ENCODE measurements at regions not wholly inside any gene's neighbourhood (a gene's known extent, or its start where the extent isn't known, plus 50 kb on each side); places are given as distances from the start of the nearest gene placed in this dataset.

DNA sequence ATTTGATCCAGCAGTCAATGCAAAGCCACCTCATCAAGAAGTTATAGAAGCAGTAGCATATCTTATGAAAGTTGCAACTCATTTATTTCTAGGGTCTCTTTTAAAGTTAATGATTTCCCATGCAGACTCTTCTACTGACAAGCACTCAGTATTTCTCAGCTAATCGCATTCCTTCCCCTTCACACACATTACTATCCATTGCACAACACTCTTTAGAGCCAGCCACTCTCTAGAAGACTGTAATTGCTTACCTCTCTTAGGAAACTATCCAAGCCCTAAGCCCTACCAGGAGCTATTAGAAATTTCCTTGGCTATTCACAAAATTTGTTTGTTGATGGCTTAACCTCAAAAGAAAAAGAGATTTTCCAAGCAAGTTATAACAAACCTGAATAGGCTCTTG lies 106.0 kb downstream of the ADAMTS1 start:
- DNase-seq: no peak

DNA sequence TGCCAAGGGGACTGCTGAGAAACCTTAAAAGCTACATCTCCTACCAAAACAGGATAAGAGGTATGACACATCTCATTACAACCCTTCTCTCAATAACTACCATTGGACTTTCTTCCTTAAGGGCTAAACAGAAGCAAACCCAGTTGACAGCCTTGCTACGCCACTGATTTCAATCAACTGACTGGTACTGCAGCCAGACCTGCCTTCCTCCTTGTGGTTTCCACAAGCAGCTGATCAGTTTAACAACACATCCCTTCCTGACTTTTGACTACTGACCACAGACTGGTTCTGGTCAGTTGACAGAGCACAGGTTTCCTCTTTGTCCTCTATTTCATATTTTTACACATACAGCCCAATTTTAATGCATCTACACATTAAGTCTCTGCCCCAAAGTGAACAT lies 108.8 kb downstream of the ADAMTS1 start:
- DNase-seq: no peak

DNA sequence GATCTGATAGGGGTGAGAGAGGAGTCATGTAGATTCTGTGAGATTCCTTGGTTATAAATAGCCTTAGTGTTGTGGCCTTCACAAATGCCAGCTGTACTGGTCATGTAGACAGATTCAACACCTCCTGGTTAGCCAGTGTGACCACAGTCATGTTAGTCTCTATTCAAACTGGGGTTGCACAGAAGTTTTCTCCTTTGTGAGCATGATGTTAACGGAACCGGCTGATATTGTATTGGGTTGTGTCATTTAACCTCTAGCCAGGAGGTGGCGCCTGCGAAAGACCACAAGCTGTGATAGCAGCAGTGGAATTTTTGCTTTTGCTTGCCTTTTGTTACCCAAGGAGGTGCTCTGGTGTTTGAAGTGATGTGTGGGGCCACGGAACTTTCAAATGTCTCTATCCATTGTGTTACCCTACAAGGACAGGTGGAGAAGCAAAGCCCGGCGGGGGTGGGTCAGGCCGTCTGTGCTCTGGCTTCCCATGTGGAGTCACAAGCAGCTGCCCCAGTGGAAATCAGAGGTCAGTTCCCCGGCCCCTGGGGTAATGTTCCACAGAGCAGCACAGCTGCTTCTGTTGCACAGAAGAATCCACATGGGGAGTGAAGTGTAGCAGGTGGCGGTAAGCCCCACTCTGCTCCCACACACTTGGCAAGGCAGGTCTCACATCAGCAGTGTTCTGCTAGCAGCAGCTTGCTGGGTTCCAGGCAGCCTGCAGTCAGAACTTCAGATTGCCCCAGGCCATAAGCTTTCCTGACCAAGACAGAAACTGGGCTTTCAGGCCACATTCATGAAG lies 112.6 kb downstream of the ADAMTS1 start:
- DNase-seq: peak; percentile 9

DNA sequence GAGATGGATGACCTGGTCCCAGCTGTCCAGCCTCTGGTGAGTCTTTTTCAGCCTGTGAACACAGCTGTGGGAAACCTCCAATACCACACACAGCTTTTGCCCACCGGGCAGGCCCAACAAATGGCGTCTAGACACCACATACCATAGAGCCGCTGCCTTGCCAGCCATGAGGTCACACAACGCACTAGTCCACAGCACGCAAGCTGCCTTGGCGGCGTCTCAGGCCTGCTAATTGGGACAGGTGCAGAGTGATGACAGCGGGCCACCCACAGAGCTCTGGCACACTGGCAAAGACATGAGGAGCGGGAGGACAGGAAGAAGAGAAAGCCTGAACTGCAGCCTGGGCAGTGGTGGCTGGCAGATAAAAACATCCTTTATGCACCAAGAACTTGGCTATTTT lies 125.5 kb downstream of the ADAMTS1 start:
- peak; percentile 55 for DNase-seq

DNA sequence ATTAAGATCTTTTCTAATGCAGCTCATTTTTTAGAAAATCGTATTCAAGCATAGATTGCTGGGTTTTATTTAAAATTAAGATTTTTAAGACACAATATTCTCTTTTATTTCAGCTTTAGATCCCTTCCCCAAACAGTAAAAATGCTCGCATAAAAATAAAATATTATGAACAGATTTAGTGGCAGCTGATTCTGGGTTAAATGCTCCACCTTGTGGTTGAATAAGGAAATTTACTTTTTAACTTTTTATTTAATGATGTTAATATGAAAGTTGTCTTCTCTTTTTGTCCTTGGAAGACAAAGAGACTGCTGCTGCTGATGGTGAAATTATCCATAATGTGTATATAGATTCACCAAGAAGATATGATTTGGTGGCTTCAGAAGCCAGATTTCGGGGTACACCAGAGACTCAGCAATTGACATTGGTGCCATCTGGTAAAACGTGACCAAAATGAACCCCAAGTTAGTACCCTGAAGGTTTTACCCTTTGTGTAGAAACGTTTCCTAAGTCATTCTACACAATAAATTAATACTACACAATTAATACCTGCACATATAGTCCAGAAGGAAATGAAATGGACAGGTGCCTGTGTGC lies 128.0 kb downstream of the ADAMTS1 start:
- DNase-seq: no peak

DNA sequence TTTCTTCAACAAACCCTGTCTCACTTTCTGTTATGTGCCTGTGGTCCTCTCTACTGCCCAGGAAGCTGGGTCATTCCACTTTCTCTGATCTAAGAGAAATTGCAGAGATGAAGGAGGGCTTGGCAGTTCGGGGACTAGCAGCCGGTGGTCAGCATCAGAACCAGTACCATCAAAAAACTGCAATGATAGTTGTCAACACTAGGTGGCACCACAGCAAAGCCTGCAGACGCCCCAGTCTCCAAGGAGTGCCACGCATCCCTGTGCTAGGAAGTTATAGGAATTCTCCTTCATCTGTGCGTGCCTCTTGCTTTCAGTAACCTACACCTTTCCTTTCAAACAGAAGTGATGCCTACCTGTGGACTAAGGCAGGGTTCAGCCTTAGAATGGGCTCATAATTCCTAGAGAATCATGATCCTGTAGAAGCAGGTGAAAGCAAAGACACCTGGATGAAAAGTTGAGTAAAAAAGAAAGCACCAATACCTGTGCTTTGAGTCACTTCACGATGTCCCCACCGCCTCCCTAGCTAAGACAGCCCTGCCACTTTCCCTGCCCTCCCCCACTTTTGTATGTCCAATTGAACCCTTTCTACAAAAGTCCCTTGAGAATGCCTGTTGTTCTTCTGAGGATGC lies 129.2 kb downstream of the ADAMTS1 start:
- peak; percentile 16 for DNase-seq

DNA sequence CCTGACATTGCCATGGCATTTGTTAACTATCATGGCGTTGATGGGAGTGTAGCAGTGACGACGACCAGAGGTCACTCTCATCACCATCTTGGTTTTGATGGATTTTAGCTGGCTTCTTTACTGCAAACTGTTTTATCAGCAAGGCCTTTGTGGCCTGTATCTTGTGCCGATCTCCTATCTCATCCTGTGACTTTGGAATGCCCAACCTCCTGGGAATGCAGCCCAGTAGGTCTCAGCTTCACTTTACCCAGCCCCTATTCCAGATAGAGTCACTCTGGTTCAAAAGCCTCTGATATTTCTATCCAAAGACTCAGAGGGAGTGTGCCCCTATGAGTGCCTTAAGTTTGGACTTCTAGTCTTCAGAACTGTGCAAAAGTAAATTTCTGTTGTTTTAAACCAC lies 130.1 kb downstream of the ADAMTS1 start:
- no peak for DNase-seq

DNA sequence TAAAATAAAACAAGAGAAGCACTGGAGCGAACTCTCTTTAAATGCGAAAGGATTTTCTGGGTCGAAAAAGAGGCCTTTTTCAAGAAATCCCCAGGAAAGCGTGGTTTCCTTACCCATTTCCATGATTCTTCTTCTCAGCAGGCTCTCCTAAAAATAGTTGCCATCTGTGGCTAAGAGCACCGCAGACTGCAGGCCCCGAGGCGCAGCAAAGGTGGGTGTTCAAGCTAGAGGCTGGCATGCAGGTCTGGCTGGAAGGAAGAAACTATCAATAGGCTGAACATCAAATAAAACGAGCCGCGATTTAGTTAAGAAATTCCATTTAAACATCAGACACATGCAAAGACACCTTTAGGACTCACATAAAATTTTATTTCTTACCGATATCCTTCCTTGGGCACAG lies 135.1 kb downstream of the ADAMTS1 start:
- no peak for DNase-seq

DNA sequence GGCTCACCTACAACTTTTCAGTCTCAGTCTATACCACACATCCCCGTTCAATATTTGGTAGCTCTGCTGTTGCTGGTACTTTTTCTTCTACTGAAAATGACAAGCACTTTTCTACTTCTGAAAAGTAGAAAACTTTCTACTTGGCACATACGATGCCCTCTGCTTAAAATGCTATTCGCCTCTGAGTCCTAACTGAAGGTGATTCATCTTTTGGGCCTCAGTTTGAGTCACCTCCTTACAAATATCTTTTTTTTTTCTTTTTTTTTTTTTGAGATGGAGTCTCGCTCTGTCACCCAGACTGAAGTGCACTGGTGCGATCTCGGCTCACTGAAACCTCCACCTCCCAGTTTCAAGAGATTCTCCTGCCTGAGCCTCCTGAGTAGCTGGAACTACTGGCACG lies 136.0 kb upstream of the CYYR1 start:
- DNase-seq: no peak

DNA sequence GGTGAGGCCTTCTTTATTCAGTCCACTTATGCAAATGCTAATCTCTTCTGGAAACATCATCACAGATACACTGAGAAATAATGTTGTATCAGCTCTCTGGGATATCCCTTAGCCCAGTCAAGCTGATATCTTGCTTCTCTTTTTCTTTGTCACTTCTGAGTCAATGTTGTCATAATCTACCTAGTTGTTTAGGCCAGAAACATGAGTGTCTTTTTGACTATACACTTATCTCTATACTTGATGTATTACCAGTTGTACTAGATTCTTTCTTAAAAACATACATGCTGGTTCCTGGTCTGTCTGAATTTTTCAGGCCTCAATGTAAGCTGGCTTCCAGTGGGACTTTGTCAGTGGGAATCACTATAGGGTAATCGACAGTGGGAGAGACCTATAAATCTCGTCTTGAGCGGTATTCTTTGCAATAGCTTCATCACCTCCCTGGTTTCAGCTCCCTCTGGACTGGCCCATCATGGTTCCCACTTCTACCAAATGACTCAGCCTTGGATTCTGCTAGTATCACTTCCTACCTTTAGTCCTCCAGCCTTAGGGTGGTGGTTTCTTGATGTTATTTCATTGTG lies 135.2 kb upstream of the CYYR1 start:
- DNase-seq: no peak

DNA sequence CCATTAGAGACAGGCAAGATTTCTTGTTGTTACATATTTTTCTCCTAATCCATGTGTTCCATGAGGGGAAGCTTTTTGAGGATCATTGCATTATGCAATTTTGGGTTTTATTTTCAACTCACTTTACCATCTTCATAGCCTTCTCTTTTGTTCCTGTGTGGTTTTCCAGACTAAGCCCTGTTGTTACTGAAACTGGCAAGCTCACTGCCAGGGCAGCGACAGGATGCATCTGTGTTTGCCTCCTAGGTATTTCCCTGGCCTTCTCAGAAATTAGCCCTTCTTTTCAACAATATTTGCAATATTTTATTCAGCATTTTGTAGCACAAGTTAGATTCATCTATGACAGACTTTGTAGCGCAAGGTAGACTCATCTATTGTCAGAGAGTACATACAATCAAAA lies 134.2 kb upstream of the CYYR1 start:
- no peak for DNase-seq

DNA sequence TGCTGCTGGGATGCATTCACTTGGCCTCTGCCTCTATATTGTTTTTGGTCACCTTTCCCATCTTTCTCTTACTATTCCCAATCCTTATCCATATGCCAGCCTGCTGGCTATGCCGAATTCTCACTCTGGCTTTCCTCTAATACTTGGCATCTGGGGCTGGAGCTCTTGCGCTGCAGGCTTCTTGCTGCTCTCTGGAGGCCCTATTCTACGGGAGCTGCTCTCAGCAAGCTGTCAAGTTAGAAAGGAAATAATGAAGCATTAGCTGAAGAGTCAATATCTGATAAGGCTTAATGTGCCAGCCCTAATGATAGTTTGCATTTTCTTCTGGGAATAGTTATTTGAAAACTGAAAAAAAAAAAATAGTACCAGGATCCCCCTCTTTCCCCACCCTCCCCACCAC lies 125.3 kb upstream of the CYYR1 start:
- no peak for DNase-seq

DNA sequence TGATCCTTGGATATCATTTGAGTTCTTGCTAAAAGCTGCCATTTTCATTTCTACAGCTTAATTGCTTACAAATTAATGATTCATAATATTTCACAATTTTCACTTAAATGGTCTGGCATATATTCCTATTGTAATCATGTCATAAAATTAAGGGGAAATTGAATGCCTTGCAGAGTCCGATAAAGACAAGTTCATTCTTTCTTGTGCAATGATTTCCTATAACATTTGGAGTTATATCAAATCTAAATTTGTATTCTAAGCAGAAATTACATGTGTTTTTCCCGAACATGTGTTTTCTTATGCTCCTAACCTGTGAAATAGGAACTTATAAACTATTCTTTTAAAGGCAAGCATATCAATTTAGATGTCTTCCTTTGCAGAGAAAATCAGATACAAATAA lies 118.3 kb upstream of the CYYR1 start:
- DNase-seq: no peak

DNA sequence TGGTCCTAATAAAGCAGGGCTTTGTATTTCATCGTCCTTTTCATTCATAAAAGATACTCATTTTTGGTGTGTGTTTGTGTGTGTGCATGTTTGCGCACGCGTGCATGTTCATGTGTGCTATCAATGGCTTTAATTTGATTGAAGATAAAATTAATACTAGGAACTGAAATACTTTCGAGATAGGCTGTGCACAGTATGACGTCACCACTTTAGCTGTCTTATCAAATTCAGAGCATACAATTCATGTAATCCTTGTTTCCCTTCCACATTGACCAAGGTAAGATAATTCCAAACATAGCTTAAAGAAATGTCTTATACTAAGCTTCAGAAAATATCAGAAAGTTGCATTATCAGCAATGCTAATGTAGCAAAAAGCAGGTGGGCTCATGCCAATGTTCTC lies 113.6 kb upstream of the CYYR1 start:
- DNase-seq: no peak

DNA sequence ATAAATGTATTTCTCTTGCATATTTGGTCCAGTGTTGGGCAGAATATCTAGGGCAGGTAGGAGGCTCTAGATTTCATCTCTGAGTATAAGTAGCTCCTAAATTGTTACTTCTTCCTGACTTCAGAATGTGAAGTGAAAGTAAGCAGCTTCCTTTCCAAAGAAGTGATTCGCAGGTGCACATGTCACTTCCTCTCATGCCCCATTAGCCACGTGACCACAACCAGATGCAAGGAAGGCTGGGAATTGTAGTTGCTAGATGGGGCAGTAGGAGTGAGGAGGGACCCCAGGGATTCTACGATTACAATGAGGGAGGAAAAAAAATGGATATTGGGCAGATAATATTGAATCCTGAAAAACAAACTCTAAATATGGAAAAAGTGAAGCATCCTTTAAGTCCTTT lies 113.2 kb upstream of the CYYR1 start:
- no peak for DNase-seq

DNA sequence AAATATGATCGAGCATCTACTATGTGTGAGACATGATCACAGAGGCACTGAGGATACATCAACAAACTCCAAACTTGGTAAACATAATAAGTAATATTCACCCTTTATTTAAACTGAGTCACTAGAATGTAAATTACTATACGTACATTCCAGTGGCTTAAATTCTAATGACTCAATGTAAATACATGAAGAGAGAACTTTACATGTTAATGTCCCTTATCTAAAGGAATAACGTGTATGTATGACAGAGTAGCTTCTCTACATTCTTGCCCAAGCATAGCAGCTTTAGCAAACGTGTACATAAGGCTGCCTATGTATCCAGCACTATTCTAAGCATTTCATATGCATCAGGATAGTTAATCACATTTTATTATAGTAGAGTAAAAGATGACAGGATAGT lies 111.8 kb upstream of the CYYR1 start:
- no peak for DNase-seq

DNA sequence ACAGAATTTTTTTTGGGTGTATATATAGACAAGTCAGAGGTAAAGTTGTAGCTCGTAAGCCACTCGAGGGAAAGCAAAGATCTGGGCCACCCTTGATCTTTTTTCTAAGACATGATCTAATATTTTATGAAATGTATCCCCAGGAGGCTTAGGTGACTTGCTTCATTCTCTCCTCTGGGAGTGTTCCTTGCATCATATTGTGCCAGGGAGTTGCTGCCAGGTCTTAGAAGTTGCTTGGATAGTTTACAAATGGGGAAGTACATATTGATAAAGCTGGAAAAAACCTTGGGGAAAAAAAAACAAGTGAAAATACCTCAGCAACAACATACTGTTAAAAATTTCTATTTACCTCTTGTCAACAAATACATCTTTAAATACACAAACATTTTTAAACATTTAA lies 110.9 kb upstream of the CYYR1 start:
- no peak for DNase-seq

DNA sequence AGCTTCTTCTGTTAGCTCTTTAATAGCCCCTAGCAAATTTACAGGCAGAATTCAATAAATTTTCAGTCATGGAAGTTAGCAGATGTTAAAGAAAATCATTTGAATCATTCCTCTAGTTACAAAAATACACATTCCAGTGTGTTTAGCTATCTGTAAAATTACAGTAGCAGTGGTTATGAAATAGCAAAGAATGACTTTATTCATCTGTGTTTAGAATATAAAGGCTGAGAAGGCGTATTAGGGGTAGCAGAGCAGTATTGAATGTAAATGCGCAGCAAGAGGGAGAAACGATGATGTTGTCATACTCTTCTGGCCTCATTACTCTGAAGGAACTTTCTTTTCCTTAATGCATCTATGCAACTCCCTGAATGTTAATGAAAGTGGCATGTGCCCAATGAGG lies 106.2 kb upstream of the CYYR1 start:
- no peak for DNase-seq

DNA sequence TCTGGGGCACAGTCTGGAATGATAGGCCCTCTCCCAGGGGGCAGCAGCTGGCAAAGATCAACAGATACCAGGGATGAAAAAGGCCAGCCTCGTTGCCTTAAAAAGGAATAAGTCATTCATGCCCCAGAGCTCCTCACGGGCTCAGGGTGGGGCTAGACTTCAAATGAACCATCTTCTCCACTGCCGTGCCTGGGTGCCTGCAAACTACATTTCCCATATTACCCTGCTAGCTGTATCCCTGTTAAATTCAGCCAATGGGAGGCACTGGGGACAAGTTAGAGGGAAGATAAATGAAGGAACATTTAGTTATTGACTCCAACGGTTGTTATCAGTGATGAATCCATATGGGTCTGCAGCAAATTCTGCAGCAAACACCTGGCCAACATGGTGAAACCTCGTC lies 101.2 kb upstream of the CYYR1 start:
- no peak for DNase-seq

DNA sequence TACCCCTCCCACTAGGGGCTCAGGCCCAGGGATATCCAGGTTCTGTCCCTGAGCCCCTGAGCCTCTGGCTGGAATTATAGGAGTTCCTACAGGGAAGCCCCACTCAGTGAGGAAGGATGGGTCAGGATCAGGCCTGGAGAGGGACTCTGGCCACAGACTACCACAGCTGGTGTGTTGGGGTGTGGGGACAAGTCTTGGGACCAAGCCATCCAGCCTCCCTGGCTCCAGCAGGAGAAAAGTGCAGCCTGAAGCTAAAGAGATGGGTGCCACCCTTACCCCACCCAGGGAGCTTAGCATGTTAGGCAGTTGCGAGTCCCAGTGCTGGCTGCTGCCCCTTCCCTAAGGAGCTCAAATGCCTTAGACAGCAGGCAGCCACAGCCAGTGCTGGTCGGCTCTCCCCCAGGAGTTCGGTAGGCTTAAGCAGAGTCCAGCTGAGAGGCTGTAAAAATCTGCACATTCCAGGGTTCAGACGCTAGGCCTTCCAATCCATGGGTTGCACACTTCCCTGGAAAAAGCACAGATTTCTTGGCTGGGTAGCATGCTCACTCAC lies 96.2 kb upstream of the CYYR1 start:
- DNase-seq: no peak

DNA sequence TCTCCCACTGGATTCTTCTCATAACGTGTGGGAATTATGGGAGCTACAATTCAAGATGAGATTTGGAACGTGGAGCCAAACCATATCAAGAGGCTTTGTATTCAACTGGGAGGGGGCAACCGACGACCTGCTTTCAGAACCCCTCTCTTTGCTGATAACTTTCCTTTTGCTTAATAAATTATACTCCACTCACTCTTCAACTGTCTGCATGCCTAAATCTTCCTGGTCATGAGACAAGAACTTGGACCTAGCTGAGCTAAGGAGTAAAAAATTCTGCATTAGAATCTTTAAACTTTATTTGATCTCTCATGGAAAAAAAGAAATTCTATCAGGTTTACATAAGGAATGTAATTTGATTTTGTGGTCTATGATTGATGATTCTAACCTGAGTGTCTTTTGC lies 86.7 kb upstream of the CYYR1 start:
- no peak for DNase-seq

DNA sequence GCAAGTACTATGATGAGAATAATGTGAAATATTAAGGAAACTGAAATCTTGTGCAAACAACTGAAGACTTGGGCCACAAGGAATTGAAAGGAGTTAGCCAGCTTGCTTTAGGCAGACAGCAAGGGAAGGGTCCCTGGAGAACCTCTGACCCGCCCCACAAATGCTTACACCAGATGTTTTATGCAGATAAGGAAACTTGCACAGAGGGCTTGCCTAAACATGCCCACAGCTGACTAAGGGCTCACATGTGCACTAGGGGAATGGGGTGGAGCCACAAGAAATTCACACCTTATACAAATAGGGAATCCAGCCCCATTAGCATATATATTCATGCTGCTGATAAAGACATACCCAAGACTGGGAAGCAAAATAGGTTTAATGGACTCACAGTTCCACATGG lies 86.1 kb upstream of the CYYR1 start:
- no peak for DNase-seq

DNA sequence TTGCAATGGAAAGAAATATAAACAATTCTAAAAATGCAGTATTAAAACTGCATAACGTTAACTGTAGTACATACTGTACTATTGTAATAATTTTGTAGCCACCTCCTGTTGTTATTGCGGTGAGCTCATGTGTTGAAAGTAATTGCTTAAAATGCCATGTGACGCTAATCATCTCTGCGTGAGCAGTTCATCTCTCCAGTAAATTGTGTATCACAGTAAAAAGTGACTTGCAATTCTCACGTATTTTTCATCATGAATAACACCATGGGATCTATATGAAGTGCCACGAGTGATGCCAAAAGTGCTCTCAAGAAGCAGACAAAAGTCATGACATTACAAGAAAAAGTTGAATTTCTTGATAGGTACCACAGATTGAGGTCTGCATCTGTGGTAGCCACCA lies 82.4 kb upstream of the CYYR1 start:
- DNase-seq: no peak

Data from occipital lobe (tissue), 1 donor.